ENCODE measurements at regions not wholly inside any gene's neighbourhood (a gene's known extent, or its start where the extent isn't known, plus 50 kb on each side); places are given as distances from the start of the nearest gene placed in this dataset.

- no peak overlapping the region for H3K4me3 Mint-ChIP-seq
- 0 out of 2 replicates have a peak, but pooled peaks cover 5% of the 10 kb centered on the region for H3K4me1 Mint-ChIP-seq (ENCODE audit: low read depth)
- no peak for DNase-seq
- no peak overlapping the region for H3K27ac Mint-ChIP-seq
- no peaks in the 10 kb centered on the region for H3K27me3 Mint-ChIP-seq (ENCODE audit: insufficient read depth)
- no peaks in the 10 kb centered on the region for H3K36me3 Mint-ChIP-seq (ENCODE audit: low read depth)
- TF ChIP-seq CTCF (IDR thresholded peaks at IDR 0.05) = no peak
- H3K9me3 Mint-ChIP-seq = no peaks in the 10 kb centered on the region
These were observed 396.2 kb downstream of the RFPL4B start for GRCh38 chr6:112743323-112743722.

- H3K4me3 Mint-ChIP-seq = no peak overlapping the region
These were observed 397.7 kb downstream of the RFPL4B start for GRCh38 chr6:112744827-112745226.

GRCh38 chr6:112745765-112746164 lies 398.6 kb downstream of the RFPL4B start:
- H3K9me3 Mint-ChIP-seq = no peaks in the 10 kb centered on the region
- TF ChIP-seq CTCF (IDR thresholded peaks at IDR 0.05) = no peak
- no peaks in the 10 kb centered on the region for H3K27me3 Mint-ChIP-seq (ENCODE audit: insufficient read depth)
- DNase-seq = no peak
- H3K36me3 Mint-ChIP-seq (ENCODE audit: low read depth) = no peaks in the 10 kb centered on the region
- H3K4me3 Mint-ChIP-seq = no peak overlapping the region
- no peak overlapping the region for H3K27ac Mint-ChIP-seq
- 0 out of 2 replicates have a peak, but pooled peaks cover 5% of the 10 kb centered on the region for H3K4me1 Mint-ChIP-seq (ENCODE audit: low read depth)

More at GRCh38 chr6:112744827-112745226, 397.7 kb downstream of the RFPL4B start:
- Mint-ChIP-seq H3K27ac (no peak overlapping the region), H3K4me1 (ENCODE audit: low read depth) (0 out of 2 replicates have a peak, but pooled peaks cover 5% of the 10 kb centered on the region), H3K27me3 (ENCODE audit: insufficient read depth) (no peaks in the 10 kb centered on the region), H3K36me3 (ENCODE audit: low read depth) (no peaks in the 10 kb centered on the region), H3K9me3 (no peaks in the 10 kb centered on the region)
- no peak for DNase-seq
- no peak for TF ChIP-seq CTCF (IDR thresholded peaks at IDR 0.05)

GRCh38 chr6:112749673-112750072 lies 402.5 kb downstream of the RFPL4B start:
- TF ChIP-seq CTCF (IDR thresholded peaks at IDR 0.05) = no peak
- no peak for DNase-seq
- Mint-ChIP-seq H3K4me1 (ENCODE audit: low read depth) (peaks cover 6% of the 10 kb centered on the region; the same call in 1 of the 2 replicates), H3K27ac (no peak overlapping the region), H3K27me3 (ENCODE audit: insufficient read depth) (no peaks in the 10 kb centered on the region), H3K9me3 (no peaks in the 10 kb centered on the region), H3K4me3 (no peak overlapping the region), H3K36me3 (ENCODE audit: low read depth) (no peaks in the 10 kb centered on the region)

GRCh38 chr6:112752305-112752704 lies 405.2 kb downstream of the RFPL4B start:
- no peak for DNase-seq
- TF ChIP-seq CTCF (IDR thresholded peaks at IDR 0.05) = no peak
- Mint-ChIP-seq H3K36me3 (ENCODE audit: low read depth) (no peaks in the 10 kb centered on the region), H3K4me3 (no peak overlapping the region), H3K27ac (no peak overlapping the region), H3K9me3 (no peaks in the 10 kb centered on the region; the same call in 1 of the 2 replicates), H3K4me1 (ENCODE audit: low read depth) (peaks cover 6% of the 10 kb centered on the region; the same call in 1 of the 2 replicates), H3K27me3 (ENCODE audit: insufficient read depth) (no peaks in the 10 kb centered on the region)

- no peaks in the 10 kb centered on the region for H3K36me3 Mint-ChIP-seq (ENCODE audit: low read depth)
- no peaks in the 10 kb centered on the region; the same call in 1 of the 2 replicates for H3K9me3 Mint-ChIP-seq
- no peak for TF ChIP-seq CTCF (IDR thresholded peaks at IDR 0.05)
- no peak overlapping the region for H3K4me3 Mint-ChIP-seq
- no peak for DNase-seq
- H3K4me1 Mint-ChIP-seq (ENCODE audit: low read depth) = peaks cover 6% of the 10 kb centered on the region; the same call in 1 of the 2 replicates
- no peaks in the 10 kb centered on the region for H3K27me3 Mint-ChIP-seq (ENCODE audit: insufficient read depth)
- no peak overlapping the region for H3K27ac Mint-ChIP-seq
These were observed 405.7 kb downstream of the RFPL4B start for GRCh38 chr6:112752791-112753190.

Data from HFFc6 (cell line).